Myocyte (in vitro differentiated cells): ENCODE measurements at regions not wholly inside any gene's neighbourhood (a gene's known extent, or its start where the extent isn't known, plus 50 kb on each side); places are given as distances from the start of the nearest gene placed in this dataset.

Source experiments
- DNase-seq: peaks from one replicate; pipeline ENCODE4 v3.0.0-alpha.2; 2012; ENCODE audit warnings: low read depth

DNA sequence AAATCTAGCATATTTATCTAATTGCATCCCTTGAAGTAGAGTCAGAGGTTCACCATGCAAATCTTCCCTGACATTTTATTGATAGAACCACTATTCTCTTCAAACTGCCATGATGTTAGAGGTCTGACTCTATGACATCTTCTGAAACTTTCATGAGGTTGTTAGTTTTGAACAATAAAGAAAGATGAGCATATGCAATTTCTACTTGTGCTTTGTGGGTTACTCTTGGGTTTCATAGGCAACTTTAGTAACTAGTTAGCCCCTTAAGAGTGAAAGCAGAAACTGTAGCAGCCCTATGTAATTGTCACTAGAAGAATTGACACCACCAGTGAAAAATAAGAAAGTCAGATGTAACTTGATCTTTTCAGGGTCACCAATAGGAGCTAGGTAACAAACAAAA lies 53.1 kb upstream of the ZEB2 start:
- DNase-seq, result no peak

DNA sequence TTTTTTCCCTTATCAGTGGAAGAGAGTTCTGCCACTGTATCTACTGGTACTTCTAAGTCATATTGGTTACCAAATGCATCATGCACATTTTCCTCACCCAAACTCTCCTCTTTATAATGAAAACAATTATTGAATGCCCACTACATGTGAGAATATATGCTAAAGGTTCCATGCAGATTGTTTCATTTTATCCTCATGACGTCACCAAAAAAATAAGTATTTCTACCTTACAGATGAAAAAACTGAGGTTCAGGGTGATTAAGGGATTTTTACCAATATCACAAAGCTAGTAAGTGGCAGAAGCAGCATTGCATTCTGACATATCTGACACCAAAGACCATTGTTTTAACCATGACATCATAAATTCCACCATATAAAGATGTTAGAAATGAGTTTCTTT lies 51.9 kb upstream of the ZEB2 start:
- DNase-seq, result no peak

DNA sequence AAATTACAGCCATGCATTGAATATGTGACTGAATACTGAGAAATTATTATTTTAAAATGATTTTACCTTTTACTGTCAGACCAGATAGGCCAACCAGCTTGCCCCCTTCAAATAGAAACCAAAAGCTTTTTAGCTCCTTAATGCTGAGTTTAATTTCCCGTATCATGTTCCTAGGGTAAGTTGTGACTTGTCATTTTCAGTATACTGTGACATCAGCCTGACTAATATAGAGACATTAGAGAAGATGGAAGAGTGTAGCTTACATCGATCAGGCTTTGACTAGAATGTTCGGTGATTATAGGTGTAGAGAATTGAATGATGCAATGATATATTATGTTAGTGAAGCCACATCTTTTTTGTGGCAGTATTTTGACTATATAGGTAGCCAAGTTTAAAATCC lies 50.6 kb upstream of the ZEB2 start:
- no peak for DNase-seq
